Common myeloid progenitor, CD34-positive (primary cell): ENCODE measurements at regions not wholly inside any gene's neighbourhood (a gene's known extent, or its start where the extent isn't known, plus 50 kb on each side); places are given as distances from the start of the nearest gene placed in this dataset.
"Not testable (repeated sequence)": the region's sequence is repeated elsewhere in the genome, so short reads cannot be mapped to it uniquely, and the experiment has no call there.

Experiments used
- CTCF ChIA-PET: fragments of 350-600 bp; sonication (Branson Sonifier 250); formaldehyde crosslinking; loops from one replicate; lab custom pipeline; 2021; ENCODE audit warnings: antibody characterized with exemption; lab: Charles Lee
- POLR2A ChIA-PET: fragments of 350-600 bp; sonication (Branson Sonifier 250); formaldehyde crosslinking; loops from one replicate; lab custom pipeline; 2021; ENCODE audit warnings: antibody characterized with exemption; lab: Charles Lee
- DNase-seq, 3 donors: peaks; one replicate each; pipeline versions ENCODE4 v3.0.0 to v3.0.0-alpha.2; 2013
- H3K27ac ChIP-seq, 2 experiments: 1 replicate in 1 of 2; 2 replicates in 1 of 2; pipeline ENCODE4 v1.7.0; 2013; ENCODE audit warnings: inconsistent platforms in 2 of 2, low read length in 2 of 2, mild to moderate bottlenecking in 2 of 2, low read depth in 1 of 2, moderate library complexity in 1 of 2; ENCODE audit not compliant: severe bottlenecking in 2 of 2, insufficient read depth in 1 of 2, poor library complexity in 1 of 2
- H3K27me3 ChIP-seq, 5 experiments: replicated peaks in 2 of 5; 1 replicate in 3 of 5; 2 replicates in 2 of 5; pipeline versions ENCODE4 v1.6.1 to v1.7.0; 2013; ENCODE audit warnings: low read length in 4 of 5, mild to moderate bottlenecking in 2 of 5, moderate library complexity in 2 of 5, inconsistent platforms in 1 of 5; ENCODE audit not compliant: insufficient read depth in 5 of 5, control insufficient read depth in 4 of 5
- H3K36me3 ChIP-seq, 4 experiments: 1 replicate in 2 of 4; 2 replicates in 2 of 4; pipeline versions ENCODE4 v1.6.1 to v1.7.0; 2013; ENCODE audit warnings: low read length in 3 of 4, control low read depth in 1 of 4, mild to moderate bottlenecking in 1 of 4; ENCODE audit not compliant: control insufficient read depth in 4 of 4, insufficient read depth in 4 of 4
- H3K4me1 ChIP-seq, 4 experiments: 1 replicate in 3 of 4; 2 replicates in 1 of 4; pipeline versions ENCODE4 v1.6.1 to v1.7.1; 2013; ENCODE audit warnings: low read length in 3 of 4, mild to moderate bottlenecking in 3 of 4, control low read depth in 1 of 4, inconsistent platforms in 1 of 4, moderate library complexity in 1 of 4; ENCODE audit not compliant: control insufficient read depth in 4 of 4, insufficient read depth in 4 of 4; ENCODE audit errors: control extremely low read depth in 1 of 4
- H3K4me3 ChIP-seq, 7 experiments: 1 replicate in 4 of 7; 2 replicates in 3 of 7; pipeline versions ENCODE4 v1.5.1 to v1.7.0; 2013; ENCODE audit warnings: mild to moderate bottlenecking in 7 of 7, low read length in 6 of 7, moderate library complexity in 6 of 7, inconsistent platforms in 2 of 7, low read depth in 2 of 7, control low read depth in 1 of 7; ENCODE audit not compliant: insufficient read depth in 4 of 7, control insufficient read depth in 1 of 7; ENCODE audit errors: extremely low read depth in 1 of 7
- H3K9me3 ChIP-seq, 5 experiments: 1 replicate in 4 of 5; 2 replicates in 1 of 5; pipeline versions ENCODE4 v1.6.1 to v1.7.1; 2013; ENCODE audit warnings: low read length in 4 of 5, mild to moderate bottlenecking in 2 of 5, inconsistent platforms in 1 of 5, low read depth in 1 of 5, moderate library complexity in 1 of 5; ENCODE audit not compliant: control insufficient read depth in 4 of 5, insufficient read depth in 2 of 5; ENCODE audit errors: control extremely low read depth in 1 of 5
- WGBS: methylation state at CpG from one replicate; pipeline ENCODE4 v1.1.5; 2013; ENCODE audit not compliant: insufficient coverage; 5-methylcytosine and 5-hydroxymethylcytosine counted together

DNA sequence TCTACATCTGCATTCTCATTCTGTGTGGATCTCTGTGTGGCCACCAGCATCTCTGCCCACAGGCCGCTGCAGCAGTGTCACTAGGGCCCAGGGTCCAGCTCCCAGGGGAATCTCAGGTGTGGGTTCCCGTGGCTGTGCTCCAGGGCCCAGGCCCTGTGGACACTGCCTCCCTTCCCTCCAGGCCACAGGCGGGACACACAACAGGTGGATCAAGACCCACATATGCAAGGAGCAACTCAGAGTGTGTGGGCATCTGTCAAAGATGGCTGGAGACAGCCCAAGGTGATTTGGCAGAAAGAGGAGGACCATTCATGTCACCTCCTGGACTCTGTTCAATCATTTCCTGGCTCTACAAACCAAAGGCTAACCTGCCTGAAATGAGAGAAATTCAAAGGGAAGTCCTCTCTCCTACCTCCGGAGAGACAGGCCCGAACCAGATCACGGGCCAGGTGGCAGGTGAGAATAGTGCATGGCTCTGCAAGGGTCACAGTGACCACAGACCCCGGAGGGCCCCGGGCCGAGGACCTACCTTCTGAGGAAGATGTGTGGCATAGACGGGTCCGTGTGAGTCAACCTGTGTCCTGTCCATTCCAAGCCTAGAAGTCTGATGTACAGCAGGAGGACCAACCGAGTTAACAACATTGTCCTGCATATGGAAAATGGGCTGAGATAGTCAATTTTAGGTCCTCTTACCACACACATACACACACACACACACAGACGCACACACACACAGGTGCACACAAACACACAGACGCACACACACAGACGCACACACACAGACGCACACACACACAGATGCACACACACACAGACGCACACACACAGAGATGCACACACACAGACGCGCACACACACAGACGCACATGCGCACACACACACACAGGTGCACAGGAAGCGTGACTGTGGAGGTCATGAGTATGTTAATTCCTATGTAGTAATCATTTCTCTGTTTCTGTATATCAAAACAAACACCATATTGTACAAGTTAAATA, 1068.5 kb downstream of the BRD1 start:
- CTCF ChIA-PET: no interaction called here
- DNase-seq: no peak
- Histone ChIP-seq H3K27ac (no peak overlapping the region), H3K36me3 (no peaks in the 10 kb centered on the region), H3K27me3 (peaks cover 0 to 3% (median 0%) of the 10 kb centered on the region in 5 experiments), H3K4me1 (no peaks in the 10 kb centered on the region), H3K4me3 (no peak overlapping the region), H3K9me3 (no peaks in the 10 kb centered on the region)
- POLR2A ChIA-PET: no interaction called here
- whole genome bisulfite sequencing: 98% methylated on average over 9 of the region's 22 CpGs

DNA sequence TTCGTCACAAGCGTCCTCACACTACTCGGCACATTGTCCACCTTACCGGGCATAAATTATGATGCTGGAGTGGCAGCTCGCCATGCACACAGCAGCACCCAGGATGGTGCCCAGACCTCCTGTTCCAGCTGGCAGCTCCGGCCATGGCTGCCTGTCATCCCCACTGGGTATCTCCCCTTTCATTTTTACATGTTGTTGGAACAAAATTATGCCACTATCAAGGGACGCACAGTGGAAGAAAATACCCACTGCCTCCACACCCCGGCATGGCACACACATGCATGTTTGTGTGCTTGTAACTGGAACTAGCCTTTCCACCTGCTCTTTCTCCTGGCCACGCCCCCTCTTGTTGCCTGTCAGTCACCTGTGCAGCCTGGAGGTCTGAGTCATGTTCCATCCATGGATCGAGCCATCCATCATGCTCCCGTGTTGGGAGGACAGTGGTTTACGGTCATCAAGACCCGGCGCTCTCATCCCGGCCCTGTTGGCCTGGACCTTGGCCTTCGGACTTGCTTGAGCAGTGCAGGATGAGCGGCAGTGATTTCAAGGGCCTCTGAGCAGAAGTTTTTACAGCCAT, 1069.6 kb downstream of the BRD1 start:
- Histone ChIP-seq H3K4me1 (no peaks in the 10 kb centered on the region), H3K27ac (no peak overlapping the region), H3K4me3 (no peak overlapping the region), H3K27me3 (peaks cover 0 to 3% (median 0%) of the 10 kb centered on the region in 5 experiments), H3K9me3 (no peaks in the 10 kb centered on the region), H3K36me3 (no peaks in the 10 kb centered on the region)
- ChIA-PET CTCF (no interaction called here), POLR2A (no interaction called here)
- WGBS: 95% methylated on average over 17 of the region's 17 CpGs
- DNase-seq: no peak

DNA sequence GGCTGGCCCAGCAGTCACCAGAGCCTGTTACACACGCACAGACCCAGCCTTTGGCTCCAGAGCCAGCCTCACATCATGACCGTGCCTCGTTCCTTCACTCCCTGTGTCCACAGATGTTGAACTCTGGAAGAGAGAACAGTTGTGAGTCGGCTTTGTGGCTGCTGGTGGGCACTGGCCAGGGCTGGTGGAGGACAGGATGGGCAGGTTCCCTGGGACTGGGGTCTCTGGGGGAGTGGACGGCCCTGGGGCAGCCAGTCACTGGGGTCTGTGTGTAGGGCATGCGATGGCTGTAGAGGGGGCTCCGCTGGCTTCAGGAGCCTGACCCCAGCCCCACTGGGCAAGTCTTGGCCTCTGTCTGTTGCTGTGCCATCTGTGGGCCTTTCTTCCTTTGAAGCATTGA, 1070.1 kb downstream of the BRD1 start:
- ChIA-PET CTCF (no interaction called here), POLR2A (no interaction called here)
- no peaks in the 10 kb centered on the region for H3K36me3 ChIP-seq
- H3K4me1 ChIP-seq: no peaks in the 10 kb centered on the region
- peaks cover 0 to 3% (median 0%) of the 10 kb centered on the region in 5 experiments for H3K27me3 ChIP-seq
- no peak overlapping the region for H3K27ac ChIP-seq
- H3K4me3 ChIP-seq: no peak overlapping the region
- no peak for DNase-seq
- no peaks in the 10 kb centered on the region for H3K9me3 ChIP-seq
- WGBS: 95% methylated on average over 6 of the region's 7 CpGs

DNA sequence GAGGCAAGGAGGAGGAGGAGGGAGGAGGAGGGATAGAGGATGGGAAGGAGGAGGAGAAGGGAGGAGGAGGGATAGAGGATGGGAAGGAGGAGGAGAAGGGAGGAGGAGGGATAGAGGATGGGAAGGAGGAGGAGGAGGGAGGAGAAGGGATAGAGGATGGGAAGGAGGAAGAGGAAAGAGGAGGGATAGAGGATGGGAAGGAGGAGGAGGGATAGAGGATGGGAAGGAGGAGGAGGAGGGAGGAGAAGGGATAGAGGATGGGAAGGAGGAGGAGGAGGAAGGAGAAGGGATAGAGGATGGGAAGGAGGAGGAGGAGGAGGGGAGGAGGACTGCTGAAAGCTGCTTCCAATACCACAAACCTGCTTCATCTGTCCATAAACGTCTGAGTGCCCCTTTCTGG, 1070.5 kb downstream of the BRD1 start:
- CTCF ChIA-PET, H3K27ac ChIP-seq, DNase-seq, H3K27me3 ChIP-seq, H3K4me1 ChIP-seq, H3K4me3 ChIP-seq, H3K36me3 ChIP-seq, H3K9me3 ChIP-seq, POLR2A ChIA-PET: not testable (repeated sequence)
- 20% methylated on average over 1 of the region's 1 CpG for WGBS

DNA sequence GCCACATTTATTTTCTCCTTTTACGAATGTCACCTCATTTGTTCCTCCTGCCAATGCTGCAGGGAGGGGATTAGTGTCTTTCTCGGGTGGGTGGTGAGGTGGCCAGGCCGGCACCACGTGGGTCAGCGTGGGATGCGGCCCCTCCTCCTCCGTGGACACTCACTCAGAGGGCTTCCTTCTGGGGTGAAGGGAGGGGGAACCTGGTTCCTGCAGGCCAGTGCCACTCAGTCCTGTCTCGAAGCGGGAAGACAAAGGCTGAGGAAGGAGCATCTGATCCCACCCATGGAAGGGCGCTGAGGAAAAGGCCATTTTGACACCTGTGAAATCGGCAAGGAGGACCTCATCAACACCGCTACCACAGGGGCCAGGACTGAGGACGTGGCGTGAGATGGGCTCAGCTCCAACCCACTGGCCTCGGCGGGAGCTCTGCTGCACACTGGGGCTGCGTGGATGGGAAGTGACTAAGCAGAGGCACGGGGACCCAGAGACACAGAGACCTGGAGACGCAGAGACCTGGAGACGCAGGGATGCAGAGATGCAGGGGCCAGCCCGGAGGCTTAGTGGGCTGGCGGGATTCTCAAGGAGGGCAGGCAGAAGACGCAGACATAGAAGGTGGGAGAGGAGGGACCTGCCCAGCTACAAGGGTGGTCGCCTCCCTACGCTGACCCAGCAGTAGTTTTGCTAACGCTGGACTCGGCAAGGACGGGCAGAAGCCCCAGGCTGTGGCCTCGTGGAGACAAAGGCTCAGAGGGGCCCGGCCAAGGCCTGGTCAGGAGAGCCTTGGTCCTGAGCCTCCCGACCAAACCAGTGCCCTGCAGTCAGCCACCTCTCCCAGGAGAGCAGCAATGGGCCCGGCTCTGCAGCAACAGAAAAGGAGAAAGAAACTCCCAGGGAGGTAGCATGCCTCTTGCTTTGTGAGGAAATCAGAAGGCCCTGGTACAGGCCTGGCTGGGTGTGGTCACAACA, 1071.2 kb downstream of the BRD1 start:
- no peaks in the 10 kb centered on the region for H3K9me3 ChIP-seq
- 87% methylated on average over 32 of the region's 32 CpGs for WGBS
- POLR2A ChIA-PET: no interaction called here

DNA sequence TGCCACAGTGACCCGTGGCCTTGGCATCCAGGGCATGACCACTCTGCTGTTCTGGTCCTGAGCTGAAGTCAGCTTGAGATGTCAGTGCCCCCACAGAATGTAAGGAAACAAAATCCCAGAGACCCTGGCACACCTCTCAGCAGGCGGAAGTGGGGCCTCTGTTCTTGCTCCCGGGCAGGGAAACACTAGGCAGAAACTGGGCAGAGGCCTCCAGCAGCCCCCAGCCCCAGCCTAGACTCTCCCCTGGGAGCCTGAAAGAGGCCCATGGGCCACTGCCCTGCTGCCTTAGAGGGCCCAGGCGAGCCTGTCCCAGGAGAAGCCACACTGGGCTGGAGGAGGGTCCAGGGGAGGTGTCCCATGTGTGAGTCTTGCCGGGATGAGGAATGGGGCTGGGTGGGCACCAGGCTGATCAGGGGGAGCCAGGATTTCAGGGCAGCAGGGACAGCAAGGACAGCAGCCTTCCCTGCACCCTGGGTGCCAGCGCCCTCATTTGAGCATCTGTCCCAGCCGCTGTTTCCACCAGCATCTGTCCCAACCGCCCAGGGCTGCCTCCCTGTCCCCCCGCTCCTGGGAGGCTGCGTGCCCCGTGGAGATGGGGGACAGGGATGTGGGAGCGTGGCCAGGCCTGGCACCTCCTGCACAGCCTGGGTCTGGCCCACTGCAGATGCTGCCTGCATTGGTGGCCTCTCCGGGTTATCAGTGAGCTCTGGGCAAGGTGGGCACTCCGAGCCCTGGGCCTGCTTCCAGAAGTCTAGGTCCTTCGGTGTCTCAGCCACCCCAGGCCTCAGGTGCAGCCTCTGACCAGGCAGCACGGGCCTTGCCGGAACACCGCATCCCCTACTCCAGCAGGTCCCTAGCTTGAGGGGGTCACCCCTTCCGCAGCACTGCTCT, 1072.4 kb downstream of the BRD1 start:
- Histone ChIP-seq H3K27ac (no peak overlapping the region), H3K36me3 (no peaks in the 10 kb centered on the region), H3K4me1 (no peaks in the 10 kb centered on the region), H3K27me3 (peaks cover 0 to 2% (median 0%) of the 10 kb centered on the region in 5 experiments), H3K9me3 (no peaks in the 10 kb centered on the region), H3K4me3 (no peak overlapping the region)
- DNase-seq: no peak
- 94% methylated on average over 19 of the region's 19 CpGs for WGBS
- CTCF ChIA-PET: no interaction called here
- POLR2A ChIA-PET: no interaction called here

More for the DNA sequence above, 1071.2 kb downstream of the BRD1 start:
- no peak overlapping the region for H3K4me3 ChIP-seq
- H3K36me3 ChIP-seq: no peaks in the 10 kb centered on the region
- no peaks in the 10 kb centered on the region for H3K4me1 ChIP-seq
- H3K27me3 ChIP-seq: peaks cover 0 to 2% (median 0%) of the 10 kb centered on the region in 5 experiments
- CTCF ChIA-PET: no interaction called here
- DNase-seq: peak in 1 of 3 donors; percentile 1
- no peak overlapping the region for H3K27ac ChIP-seq
